ENCODE measurements at regions not wholly inside any gene's neighbourhood (a gene's known extent, or its start where the extent isn't known, plus 50 kb on each side); places are given as distances from the start of the nearest gene placed in this dataset.

DNA sequence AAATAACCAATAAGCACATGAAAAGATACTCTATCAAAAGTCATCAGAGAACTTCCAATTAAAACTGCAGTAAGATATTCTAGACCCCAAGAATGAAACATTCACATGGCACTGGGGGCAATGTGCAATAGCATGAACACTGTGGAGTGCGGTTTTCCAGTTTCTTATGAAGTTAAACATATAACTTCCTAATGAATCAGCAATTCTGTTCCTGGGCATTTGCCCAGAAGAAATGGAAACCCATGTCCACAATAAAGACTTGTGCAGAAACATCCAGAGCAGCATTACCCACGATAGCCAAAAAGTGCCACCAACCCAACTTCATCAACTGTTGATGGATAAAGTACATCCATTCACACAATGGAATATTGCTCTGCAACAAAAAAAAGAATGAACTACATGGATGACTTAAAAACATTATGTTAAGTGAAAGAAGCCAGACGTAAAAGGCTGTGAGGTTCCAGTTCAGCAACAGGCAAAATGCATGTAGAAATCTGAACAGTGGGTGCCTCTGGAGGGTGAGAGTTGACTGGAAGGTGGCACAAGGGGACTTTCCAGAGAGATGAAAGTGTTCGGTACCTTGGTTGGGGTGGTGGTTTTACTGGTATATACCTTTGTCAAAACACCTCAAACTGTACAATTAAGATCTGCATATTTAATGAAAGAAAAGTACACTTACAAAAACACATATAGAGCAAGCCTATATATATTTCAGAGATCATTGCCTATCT, 207.2 kb upstream of the ECI2 start:
- Mint-ChIP-seq H3K27me3 (peaks cover 7% of the 10 kb centered on the region), H3K27ac (no peak overlapping the region), H3K36me3 (ENCODE audit: low read depth) (no peaks in the 10 kb centered on the region), H3K4me1 (ENCODE audit: low read depth) (peaks cover 2% of the 10 kb centered on the region), H3K4me3 (no peak overlapping the region), H3K9me3 (no peaks in the 10 kb centered on the region)
- no peak for ATAC-seq
- ChIA-PET CTCF (no interaction called here), POLR2A (no interaction called here)
- TF ChIP-seq, protein P1, sequence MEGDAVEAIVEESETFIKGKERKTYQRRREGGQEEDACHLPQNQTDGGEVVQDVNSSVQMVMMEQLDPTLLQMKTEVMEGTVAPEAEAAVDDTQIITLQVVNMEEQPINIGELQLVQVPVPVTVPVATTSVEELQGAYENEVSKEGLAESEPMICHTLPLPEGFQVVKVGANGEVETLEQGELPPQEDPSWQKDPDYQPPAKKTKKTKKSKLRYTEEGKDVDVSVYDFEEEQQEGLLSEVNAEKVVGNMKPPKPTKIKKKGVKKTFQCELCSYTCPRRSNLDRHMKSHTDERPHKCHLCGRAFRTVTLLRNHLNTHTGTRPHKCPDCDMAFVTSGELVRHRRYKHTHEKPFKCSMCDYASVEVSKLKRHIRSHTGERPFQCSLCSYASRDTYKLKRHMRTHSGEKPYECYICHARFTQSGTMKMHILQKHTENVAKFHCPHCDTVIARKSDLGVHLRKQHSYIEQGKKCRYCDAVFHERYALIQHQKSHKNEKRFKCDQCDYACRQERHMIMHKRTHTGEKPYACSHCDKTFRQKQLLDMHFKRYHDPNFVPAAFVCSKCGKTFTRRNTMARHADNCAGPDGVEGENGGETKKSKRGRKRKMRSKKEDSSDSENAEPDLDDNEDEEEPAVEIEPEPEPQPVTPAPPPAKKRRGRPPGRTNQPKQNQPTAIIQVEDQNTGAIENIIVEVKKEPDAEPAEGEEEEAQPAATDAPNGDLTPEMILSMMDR (IDR thresholded peaks at IDR 0.05) = no peak
- intact Hi-C loops (cut with micrococcal nuclease) = no loop called here
- DNase-seq = no peak

DNA sequence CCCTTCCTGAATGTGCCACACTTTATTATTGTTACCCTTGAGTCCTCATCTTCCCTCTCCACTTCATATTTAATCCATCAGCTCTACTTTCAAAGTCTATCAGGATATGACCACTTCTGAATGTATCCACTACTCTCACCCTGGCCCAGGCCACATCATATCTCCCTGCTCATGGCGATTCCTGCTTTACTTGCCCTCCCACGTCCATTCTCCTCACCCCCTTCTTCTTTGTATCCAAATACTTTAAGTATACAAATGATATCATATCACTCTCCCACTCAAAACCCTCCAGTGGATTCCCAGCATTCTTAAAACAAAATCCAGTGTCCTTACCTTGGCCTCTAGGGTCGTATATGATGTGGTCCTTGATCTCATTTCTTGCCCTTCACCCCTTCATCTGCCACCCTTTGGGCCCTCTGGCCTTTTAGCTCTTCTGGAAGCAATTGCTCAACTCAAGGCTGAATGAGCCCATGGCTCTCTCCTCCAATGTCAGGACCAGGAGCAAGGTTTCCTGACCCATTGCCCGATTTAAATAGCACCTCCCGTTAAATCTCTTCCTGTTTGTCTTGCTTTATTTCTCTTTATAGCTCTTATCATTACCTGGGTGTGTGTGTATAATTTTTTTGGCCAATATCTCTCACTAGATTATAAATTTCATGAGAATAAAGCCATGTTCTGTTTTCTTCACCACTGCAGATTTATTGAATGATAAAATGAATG, 205.9 kb upstream of the ECI2 start:
- H3K36me3 Mint-ChIP-seq (ENCODE audit: low read depth) = no peaks in the 10 kb centered on the region
- POLR2A ChIA-PET = no interaction called here
- H3K9me3 Mint-ChIP-seq = no peaks in the 10 kb centered on the region
- TF ChIP-seq, protein P1 (IDR thresholded peaks at IDR 0.05) = no peak
- CTCF ChIA-PET = no interaction called here
- H3K4me1 Mint-ChIP-seq (ENCODE audit: low read depth) = peaks cover 2% of the 10 kb centered on the region
- H3K4me3 Mint-ChIP-seq = no peak overlapping the region
- DNase-seq (no peak), ATAC-seq (no peak)
- no peak overlapping the region for H3K27ac Mint-ChIP-seq
- peaks cover 7% of the 10 kb centered on the region for H3K27me3 Mint-ChIP-seq
- intact Hi-C loops (cut with micrococcal nuclease) = no loop called here

DNA sequence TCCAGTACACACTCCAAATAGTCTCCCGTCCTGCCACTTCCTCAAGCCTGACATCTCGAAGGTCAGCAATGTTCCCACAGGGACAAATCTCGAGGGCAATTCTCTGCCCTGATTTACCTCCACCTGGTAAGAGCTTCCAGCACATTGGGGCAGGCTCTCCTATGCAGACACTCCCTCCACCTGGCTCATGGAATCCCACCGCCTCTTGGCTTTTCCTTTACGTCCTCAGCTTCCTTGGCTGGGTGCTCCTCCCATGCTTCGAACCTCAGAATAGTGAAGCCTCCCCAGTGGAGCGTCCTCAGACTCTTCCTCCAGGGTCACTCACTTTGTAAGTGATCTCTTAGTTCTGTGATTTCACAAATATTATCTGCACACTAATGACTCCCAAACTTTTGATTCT, 205.2 kb upstream of the ECI2 start:
- POLR2A ChIA-PET = no interaction called here
- Mint-ChIP-seq H3K9me3 (no peaks in the 10 kb centered on the region), H3K4me1 (ENCODE audit: low read depth) (peaks cover 2% of the 10 kb centered on the region), H3K27ac (no peak overlapping the region), H3K27me3 (peaks cover 7% of the 10 kb centered on the region), H3K4me3 (no peak overlapping the region), H3K36me3 (ENCODE audit: low read depth) (no peaks in the 10 kb centered on the region)
- CTCF ChIA-PET = no interaction called here
- no peak for DNase-seq
- no peak for ATAC-seq
- intact Hi-C loops (cut with micrococcal nuclease) = no loop called here
- TF ChIP-seq, protein P1 (IDR thresholded peaks at IDR 0.05) = no peak

DNA sequence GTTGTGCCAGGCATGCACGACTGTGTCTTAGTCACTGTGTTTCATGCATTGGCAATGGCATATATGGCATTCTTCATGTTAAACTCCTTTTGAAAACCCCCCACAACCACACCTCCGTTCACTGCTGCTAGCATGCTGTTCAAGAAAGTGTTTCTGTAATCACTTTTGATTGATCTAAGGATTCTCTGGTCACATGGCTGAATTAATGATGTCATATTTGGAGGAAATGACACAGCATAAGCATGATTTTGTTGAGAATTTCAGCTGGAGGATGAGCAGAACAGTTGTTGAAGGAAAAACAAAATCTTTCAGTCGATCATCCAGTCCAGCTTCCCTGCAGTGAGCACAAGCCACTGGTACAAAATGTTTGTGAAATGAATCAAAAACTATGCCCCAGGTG, 203.5 kb upstream of the ECI2 start:
- ChIA-PET CTCF (no interaction called here), POLR2A (no interaction called here)
- Mint-ChIP-seq H3K9me3 (no peaks in the 10 kb centered on the region), H3K27ac (no peak overlapping the region), H3K4me3 (no peak overlapping the region), H3K36me3 (ENCODE audit: low read depth) (no peaks in the 10 kb centered on the region), H3K27me3 (peaks cover 9% of the 10 kb centered on the region), H3K4me1 (ENCODE audit: low read depth) (peaks cover 2% of the 10 kb centered on the region)
- no peak for ATAC-seq
- intact Hi-C loops (cut with micrococcal nuclease) = no loop called here
- DNase-seq = no peak
- TF ChIP-seq, protein P1 (IDR thresholded peaks at IDR 0.05) = no peak

DNA sequence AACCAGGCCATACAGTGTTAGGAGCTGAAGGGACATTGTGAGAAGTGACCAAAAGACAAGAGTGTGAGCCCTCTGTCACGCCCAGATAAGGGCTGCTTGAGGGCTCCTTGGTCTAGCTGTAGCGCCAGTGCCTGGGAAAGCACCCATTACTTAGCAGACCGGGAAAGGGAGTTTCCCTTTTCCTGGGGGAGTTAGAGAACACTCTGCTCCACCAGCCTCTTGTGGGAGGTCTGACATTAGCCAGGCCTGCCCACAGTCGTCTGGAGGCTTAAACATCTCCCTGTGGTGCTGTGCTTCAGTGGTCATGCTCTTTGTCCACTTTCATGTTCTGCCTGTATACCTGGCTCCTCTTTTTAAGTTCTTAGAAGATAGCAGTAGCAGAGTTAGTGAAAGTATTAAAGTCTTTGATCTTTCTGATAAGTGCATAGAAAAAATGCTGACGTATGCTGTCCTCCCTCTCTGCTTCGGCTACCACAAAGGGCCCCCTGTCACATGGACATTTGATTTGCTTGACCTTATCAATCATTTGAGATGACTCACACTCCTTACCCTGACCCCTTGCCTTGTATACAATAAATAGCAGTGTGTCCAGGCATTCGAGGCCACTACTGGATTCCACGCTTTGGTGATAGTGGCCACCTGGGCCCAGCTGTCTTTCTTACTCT, 201.5 kb upstream of the ECI2 start:
- Mint-ChIP-seq H3K27ac (no peak overlapping the region), H3K4me3 (no peak overlapping the region), H3K36me3 (ENCODE audit: low read depth) (no peaks in the 10 kb centered on the region), H3K9me3 (no peaks in the 10 kb centered on the region), H3K27me3 (peaks cover 9% of the 10 kb centered on the region), H3K4me1 (ENCODE audit: low read depth) (no peaks in the 10 kb centered on the region)
- CTCF ChIA-PET = no interaction called here
- DNase-seq = no peak
- no peak for ATAC-seq
- TF ChIP-seq, protein P1 (IDR thresholded peaks at IDR 0.05) = no peak
- intact Hi-C loops (cut with micrococcal nuclease) = no loop called here
- POLR2A ChIA-PET = no interaction called here

Measured in activated CD8-positive, alpha-beta T cell treated with anti-CD3 and anti-CD28 coated beads for 36 hours (primary cell).